BJ (cell line): ENCODE measurements at regions not wholly inside any gene's neighbourhood (a gene's known extent, or its start where the extent isn't known, plus 50 kb on each side); places are given as distances from the start of the nearest gene placed in this dataset.

Source experiments
- CTCF ChIA-PET: fragments of 350-600 bp; formaldehyde crosslinking; extraction: SDS; loops from one replicate; lab custom pipeline; 2021; ENCODE audit warnings: antibody characterized with exemption, inconsistent platforms; lab: Yijun Ruan, JAX
- POLR2A ChIA-PET: fragments of 300-600 bp; sonication (Branson Sonifier 250); formaldehyde crosslinking; extraction: SDS; loops from one replicate; lab custom pipeline; 2021; ENCODE audit warnings: antibody characterized with exemption; lab: Charles Lee
- DNase-seq: peaks from one replicate; pipeline ENCODE4 v3.0.0-alpha.2; 2011; ENCODE audit warnings: low read depth
- H3K27me3 ChIP-seq: 2 replicates; pipeline ENCODE4 v1.6.0; 2011; ENCODE audit warnings: low read length; ENCODE audit not compliant: control insufficient read depth, insufficient read depth
- H3K36me3 ChIP-seq: 2 replicates; pipeline ENCODE4 v1.5.1; 2011; ENCODE audit warnings: low read length; ENCODE audit not compliant: control insufficient read depth, insufficient read depth
- H3K4me3 ChIP-seq: 2 replicates; pipeline ENCODE4 v1.5.1; 2011; ENCODE audit warnings: low read depth, mild to moderate bottlenecking, control low read depth, low read length
- TF ChIP-seq, protein P1 (sequence below): IDR thresholded peaks from 2 replicates; pipeline ENCODE4 v1.5.1; 2011; ENCODE audit warnings: low read depth, mild to moderate bottlenecking, control low read depth, inconsistent platforms, low read length, moderate library complexity; ENCODE audit not compliant: insufficient read depth

DNA sequence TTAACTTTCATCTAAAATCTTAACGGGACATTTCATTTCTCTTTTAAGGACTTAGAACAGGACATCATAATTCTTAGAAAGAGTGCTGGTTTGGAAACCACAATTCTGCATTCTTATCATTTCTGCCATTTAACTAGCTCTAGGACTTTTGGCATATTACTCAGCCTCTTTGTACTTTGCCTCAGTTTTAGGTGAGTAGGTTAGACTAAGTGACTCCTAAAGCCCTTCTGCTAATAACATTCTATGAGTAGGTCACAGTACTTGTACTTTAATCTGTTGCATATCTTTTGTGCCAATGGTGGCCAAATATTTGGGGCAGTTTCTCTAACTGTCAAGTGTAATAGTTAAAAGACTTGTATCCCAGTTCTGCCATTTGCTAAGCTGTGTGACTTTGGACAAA is 115.4 kb upstream of the NUDT6 start:
- CTCF ChIA-PET: interaction anchor here (0.6 to 0.9 kb wide), 2 partner anchors 9 to 17 kb away, joined by 3 to 4 read pairs; no protein-coding TSS in a partner anchor

DNA sequence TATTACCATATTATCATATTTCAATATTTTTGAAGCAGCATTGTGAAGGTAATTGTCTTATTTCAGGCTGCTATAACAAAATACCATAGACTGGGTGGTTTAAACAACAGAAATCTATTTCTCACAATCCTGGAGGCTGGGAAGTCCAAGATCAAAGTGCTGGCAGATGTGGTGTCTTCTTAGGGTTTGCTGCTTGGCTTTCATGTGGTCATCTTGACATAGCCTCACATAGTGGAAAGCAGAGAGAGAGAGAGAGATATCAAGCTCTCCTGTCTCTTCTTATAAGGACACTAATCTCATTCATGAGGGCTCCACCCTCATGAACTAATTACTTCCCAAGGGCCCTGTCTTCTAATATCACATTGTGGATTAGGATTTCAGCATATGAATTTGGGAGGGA is 119.7 kb upstream of the NUDT6 start:
- no peaks in the 10 kb centered on the region for H3K27me3 ChIP-seq
- ChIA-PET POLR2A (no interaction called here), CTCF (no interaction called here)
- no peak overlapping the region for H3K4me3 ChIP-seq
- no peaks in the 10 kb centered on the region; the same call in 1 of the 2 replicates for H3K36me3 ChIP-seq
- TF ChIP-seq, protein P1, sequence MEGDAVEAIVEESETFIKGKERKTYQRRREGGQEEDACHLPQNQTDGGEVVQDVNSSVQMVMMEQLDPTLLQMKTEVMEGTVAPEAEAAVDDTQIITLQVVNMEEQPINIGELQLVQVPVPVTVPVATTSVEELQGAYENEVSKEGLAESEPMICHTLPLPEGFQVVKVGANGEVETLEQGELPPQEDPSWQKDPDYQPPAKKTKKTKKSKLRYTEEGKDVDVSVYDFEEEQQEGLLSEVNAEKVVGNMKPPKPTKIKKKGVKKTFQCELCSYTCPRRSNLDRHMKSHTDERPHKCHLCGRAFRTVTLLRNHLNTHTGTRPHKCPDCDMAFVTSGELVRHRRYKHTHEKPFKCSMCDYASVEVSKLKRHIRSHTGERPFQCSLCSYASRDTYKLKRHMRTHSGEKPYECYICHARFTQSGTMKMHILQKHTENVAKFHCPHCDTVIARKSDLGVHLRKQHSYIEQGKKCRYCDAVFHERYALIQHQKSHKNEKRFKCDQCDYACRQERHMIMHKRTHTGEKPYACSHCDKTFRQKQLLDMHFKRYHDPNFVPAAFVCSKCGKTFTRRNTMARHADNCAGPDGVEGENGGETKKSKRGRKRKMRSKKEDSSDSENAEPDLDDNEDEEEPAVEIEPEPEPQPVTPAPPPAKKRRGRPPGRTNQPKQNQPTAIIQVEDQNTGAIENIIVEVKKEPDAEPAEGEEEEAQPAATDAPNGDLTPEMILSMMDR: no peak
- no peak for DNase-seq

More for the DNA sequence above, 115.4 kb upstream of the NUDT6 start:
- POLR2A ChIA-PET: no interaction called here
- no peaks in the 10 kb centered on the region; the same call in 1 of the 2 replicates for H3K36me3 ChIP-seq
- no peak overlapping the region for H3K4me3 ChIP-seq
- TF ChIP-seq, protein P1: no peak
- H3K27me3 ChIP-seq: no peaks in the 10 kb centered on the region
- peak; percentile 39 for DNase-seq

DNA sequence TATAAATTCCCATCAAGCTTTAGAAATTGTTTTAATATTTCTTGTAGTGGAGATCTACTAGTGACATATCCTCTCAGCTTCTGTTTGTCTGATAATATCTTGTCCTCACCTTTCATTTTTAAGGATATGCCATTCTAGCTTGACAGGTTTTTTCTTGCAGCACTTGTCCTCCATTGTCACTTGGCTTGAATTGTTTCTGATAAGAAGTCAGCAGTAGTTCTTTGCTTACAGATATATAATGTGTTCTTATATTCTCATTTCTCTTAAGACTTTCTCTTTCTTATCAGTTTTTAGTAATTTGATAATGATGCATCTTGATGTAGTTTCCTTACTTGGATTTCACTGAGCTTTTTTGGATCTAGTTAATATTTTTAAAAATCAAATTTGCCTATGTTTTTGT is 120.6 kb upstream of the NUDT6 start:
- POLR2A ChIA-PET: no interaction called here
- Histone ChIP-seq H3K4me3 (no peak overlapping the region), H3K36me3 (no peaks in the 10 kb centered on the region; the same call in 1 of the 2 replicates), H3K27me3 (no peaks in the 10 kb centered on the region)
- TF ChIP-seq, protein P1: no peak
- CTCF ChIA-PET: interaction anchor here (0.8 kb wide), 1 partner anchor 9 kb away, joined by 4 read pairs; no protein-coding TSS in a partner anchor
- no peak for DNase-seq

DNA sequence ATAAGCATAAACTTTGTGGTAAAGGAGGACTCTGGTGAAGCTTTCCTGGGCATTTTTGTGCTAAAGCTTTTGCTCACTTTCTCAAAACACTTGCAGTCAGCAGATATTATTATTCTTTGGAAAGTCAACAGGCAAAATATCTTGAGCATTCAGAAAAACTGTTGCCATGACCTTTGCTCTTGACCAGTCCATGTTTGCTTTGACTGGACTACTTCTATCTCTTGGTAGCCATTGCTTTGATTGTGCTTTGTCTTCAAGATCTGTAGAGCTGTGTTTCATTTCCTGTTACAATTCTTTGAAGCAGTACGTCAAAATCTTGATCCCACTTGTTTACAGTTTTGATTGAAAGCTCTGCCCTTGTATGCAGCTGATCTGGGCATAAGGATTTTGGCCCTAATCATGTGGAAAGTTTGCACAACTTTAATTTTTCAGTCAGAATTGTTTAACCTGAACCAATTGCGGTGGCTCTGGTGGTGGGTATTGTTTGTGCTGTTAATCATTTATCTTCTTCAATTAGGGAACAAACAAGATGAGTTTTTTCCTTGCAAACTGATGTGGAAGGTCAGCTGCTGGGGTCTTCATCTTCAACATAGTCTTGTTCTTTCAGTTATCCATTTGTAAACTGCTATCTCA is 121.5 kb upstream of the NUDT6 start:
- ChIA-PET CTCF (interaction anchor here (0.8 kb wide), 1 partner anchor 8 kb away, joined by 4 read pairs; no protein-coding TSS in a partner anchor), POLR2A (no interaction called here)
- TF ChIP-seq, protein P1: no peak
- Histone ChIP-seq H3K4me3 (no peak overlapping the region), H3K36me3 (no peaks in the 10 kb centered on the region; the same call in 1 of the 2 replicates), H3K27me3 (no peaks in the 10 kb centered on the region)
- DNase-seq: no peak

DNA sequence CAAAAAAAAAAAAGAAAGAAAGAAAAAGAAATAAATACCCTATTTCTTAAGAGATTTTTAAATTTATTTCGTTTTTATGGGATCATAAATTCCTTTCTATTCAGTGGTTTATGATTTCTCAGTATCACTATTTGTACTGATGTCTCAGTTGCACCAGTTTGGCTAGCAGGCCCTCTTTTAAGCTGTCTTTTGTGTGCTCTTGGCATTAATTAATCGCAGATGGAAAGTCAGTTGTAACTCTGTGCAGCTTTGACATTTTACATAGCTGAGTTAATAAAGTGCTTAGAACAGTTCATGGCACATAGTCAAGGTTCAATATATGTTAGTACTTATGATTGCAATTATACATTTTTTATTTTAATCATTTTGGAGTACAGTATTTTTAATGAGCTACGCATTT is 123.7 kb upstream of the NUDT6 start:
- DNase-seq: no peak
- Histone ChIP-seq H3K4me3 (no peak overlapping the region), H3K27me3 (no peaks in the 10 kb centered on the region), H3K36me3 (no peaks in the 10 kb centered on the region; the same call in 1 of the 2 replicates)
- ChIA-PET POLR2A (no interaction called here), CTCF (no interaction called here)
- TF ChIP-seq, protein P1: no peak
